ENCODE measurements at regions not wholly inside any gene's neighbourhood (a gene's known extent, or its start where the extent isn't known, plus 50 kb on each side); places are given as distances from the start of the nearest gene placed in this dataset.

GRCh38 chr1:214718724-214719123 lies 115.7 kb downstream of the CENPF start:
- H4K20me1 ChIP-seq (replicated peaks in 1 of 2; ENCODE audit: control insufficient read depth in 1 of 2, insufficient read depth in 2 of 2, low read length in 2 of 2), result no peaks in the 10 kb centered on the region
- H3K4me3 ChIP-seq (ENCODE audit: extremely low read depth in 1 of 4, insufficient read depth in 2 of 4, low read depth in 3 of 4, low read length in 4 of 4), result no peak overlapping the region
- no peak overlapping the region for H2AK5ac ChIP-seq (ENCODE audit: low read depth, low read length)
- no peak for DNase-seq (ENCODE audit: low read depth in 1 of 2, low spot score in 2 of 2)
- H3K14ac ChIP-seq (ENCODE audit: insufficient read length), result no peak overlapping the region
- POLR2A ChIA-PET (ENCODE audit: partially characterized antibody), result no interaction called here
- no peak overlapping the region for H3K23ac ChIP-seq (ENCODE audit: insufficient read length)
- H3K27ac ChIP-seq (ENCODE audit: low read depth, low read length), result no peak overlapping the region
- no peak overlapping the region for H2BK12ac ChIP-seq (ENCODE audit: low read depth, low read length)
- H2AFZ ChIP-seq (ENCODE audit: low read length), result no peak overlapping the region
- H3K4ac ChIP-seq (replicated peaks; ENCODE audit: insufficient read length, low read depth, low read length), result no peak overlapping the region
- no peak overlapping the region for H4K5ac ChIP-seq (ENCODE audit: insufficient read length, low read depth, low read length)
- no peak overlapping the region for H2BK5ac ChIP-seq (ENCODE audit: low read depth, low read length)
- H3K27me3 ChIP-seq (replicated peaks in 1 of 4; ENCODE audit: control insufficient read depth in 3 of 4, extremely low read depth in 1 of 4, insufficient read depth in 3 of 4, low read length in 3 of 4), result no peaks in the 10 kb centered on the region
- H3K79me1 ChIP-seq (ENCODE audit: low read depth, low read length), result no peaks in the 10 kb centered on the region
- no peak overlapping the region for H2BK15ac ChIP-seq (ENCODE audit: low read length)
- no peak overlapping the region for H3K4me2 ChIP-seq (ENCODE audit: insufficient read depth in 1 of 2, low read depth in 2 of 2, low read length in 2 of 2)
- CTCF ChIA-PET (ENCODE audit: partially characterized antibody), result interaction anchor here (0.8 to 2.2 kb wide), 5 partner anchors 10 to 387 kb away, joined by 3 to 7 read pairs (median 3); no protein-coding TSS in a partner anchor
- no peak overlapping the region for H3K9ac ChIP-seq (replicated peaks in 1 of 4; ENCODE audit: extremely low read depth in 1 of 4, low read depth in 3 of 4, low read length in 3 of 4)
- no peaks in the 10 kb centered on the region for H3K36me3 ChIP-seq (ENCODE audit: control insufficient read depth in 2 of 4, insufficient read depth in 4 of 4, low read length in 3 of 4)
- H3K18ac ChIP-seq (ENCODE audit: extremely low read depth, low read length), result no peak overlapping the region
- FAIRE-seq, result no peak
- no peaks in the 10 kb centered on the region for H3K9me3 ChIP-seq (ENCODE audit: insufficient read depth in 2 of 2, low read depth in 1 of 2, low read length in 1 of 2)
- H3K23me2 ChIP-seq (ENCODE audit: low read depth, low read length), result no peaks in the 10 kb centered on the region
- no peak overlapping the region for H3K56ac ChIP-seq (replicated peaks; ENCODE audit: insufficient read length, low read depth, low read length)
- no peak overlapping the region for H2BK120ac ChIP-seq (replicated peaks; ENCODE audit: low read depth, low read length)
- no peak for TF ChIP-seq JUND (IDR thresholded peaks at IDR 0.05; ENCODE audit: low read length)
- TF ChIP-seq CBX8 (IDR thresholded peaks at IDR 0.05; ENCODE audit: borderline replicate concordance, low read depth, low read length), result no peak
- TF ChIP-seq YY1 (IDR thresholded peaks at IDR 0.05; ENCODE audit: low read depth, low read length), result no peak
- no peak for TF ChIP-seq SRF (IDR thresholded peaks at IDR 0.05; ENCODE audit: low read depth, low read length)
- no peak for TF ChIP-seq SAP30 (IDR thresholded peaks at IDR 0.05; ENCODE audit: insufficient read depth, insufficient replicate concordance, low read length)
- TF ChIP-seq PHF8 (conservative IDR thresholded peaks at IDR 0.05; ENCODE audit: low read depth, low read length), result no peak
- no peak for TF ChIP-seq EP300 (IDR thresholded peaks at IDR 0.05; ENCODE audit: borderline replicate concordance in 1 of 2, low read depth in 2 of 2, low read length in 2 of 2)
- no peak for TF ChIP-seq KDM4A (IDR thresholded peaks at IDR 0.05; ENCODE audit: low read depth, low read length, severe bottlenecking)
- TF ChIP-seq SIN3A (conservative IDR thresholded peaks at IDR 0.05 in 1 of 2, IDR thresholded peaks at IDR 0.05 in 1 of 2; ENCODE audit: low read depth in 1 of 2, low read length in 2 of 2), result no peak
- TF ChIP-seq TAF7 (optimal IDR thresholded peaks at IDR 0.05; ENCODE audit: borderline replicate concordance, low read depth, low read length), result no peak
- no peak for TF ChIP-seq CHD2 (IDR thresholded peaks at IDR 0.05; ENCODE audit: low read length)
- TF ChIP-seq TEAD4 (IDR thresholded peaks at IDR 0.05; ENCODE audit: low read depth, low read length), result no peak
- TF ChIP-seq SP1 (IDR thresholded peaks at IDR 0.05; ENCODE audit: low read depth, low read length), result no peak
- no peaks in the 10 kb centered on the region for H3K79me2 ChIP-seq (ENCODE audit: control insufficient read depth in 1 of 2, insufficient read depth in 2 of 2, low read length in 2 of 2)
- H4K91ac ChIP-seq (replicated peaks; ENCODE audit: insufficient read length, low read length), result no peak overlapping the region
- no peak overlapping the region for H4K8ac ChIP-seq (ENCODE audit: extremely low read depth, insufficient read depth, low read length)
- no peak overlapping the region for H2BK20ac ChIP-seq (ENCODE audit: low read length)
- H3K4me1 ChIP-seq (replicated peaks in 1 of 4; ENCODE audit: control insufficient read depth in 3 of 4, insufficient read depth in 4 of 4, low read length in 3 of 4), result no peaks in the 10 kb centered on the region
